Activated naive CD4-positive, alpha-beta T cell treated with anti-CD3 and anti-CD28 coated beads for 36 hours (primary cell): ENCODE measurements at regions not wholly inside any gene's neighbourhood (a gene's known extent, or its start where the extent isn't known, plus 50 kb on each side); places are given as distances from the start of the nearest gene placed in this dataset.

Source experiments
- CTCF ChIA-PET: fragments of 350-600 bp; sonication (Branson Sonifier 250); formaldehyde crosslinking; loops from one replicate; lab custom pipeline; 2021; ENCODE audit warnings: antibody characterized with exemption; lab: Charles Lee
- DNase-seq: peaks from one replicate; pipeline ENCODE4 v3.0.0-alpha.2; 2020
- H3K27ac Mint-ChIP-seq: one replicate; pipeline ENCODE4 v1.8.0; 2021; ENCODE audit warnings: mild to moderate bottlenecking, mixed read lengths
- H3K27me3 Mint-ChIP-seq: one replicate; pipeline ENCODE4 v1.8.0; 2021; ENCODE audit warnings: low read depth, mixed read lengths
- H3K36me3 Mint-ChIP-seq: one replicate; pipeline ENCODE4 v1.8.0; 2021; ENCODE audit warnings: low read depth, mixed read lengths
- H3K4me1 Mint-ChIP-seq: one replicate; pipeline ENCODE4 v1.8.0; 2021; ENCODE audit warnings: low read depth, mixed read lengths
- H3K4me3 Mint-ChIP-seq: one replicate; pipeline ENCODE4 v1.8.0; 2021; ENCODE audit warnings: mild to moderate bottlenecking, moderate library complexity, mixed read lengths
- H3K9me3 Mint-ChIP-seq: one replicate; pipeline ENCODE4 v1.8.0; 2021; ENCODE audit warnings: mixed read lengths
- intact Hi-C: fragments of 100-400 bp; cut with micrococcal nuclease; formaldehyde crosslinking; loops from one replicate; pipeline ENCODE4 v1.15.1; 2023

GRCh38 chr2:38480617-38481016, 103.5 kb upstream of the ATL2 start:
- CTCF ChIA-PET = interaction anchor here (1.0 to 1.2 kb wide), 2 partner anchors 15 to 29 kb away, joined by 3 to 5 read pairs; no protein-coding TSS in a partner anchor
- Mint-ChIP-seq H3K4me1 (no peaks in the 10 kb centered on the region), H3K9me3 (peaks cover 21% of the 10 kb centered on the region), H3K4me3 (no peak overlapping the region), H3K36me3 (peaks cover 1% of the 10 kb centered on the region), H3K27ac (peak overlapping the region; percentile 30), H3K27me3 (peaks cover 3% of the 10 kb centered on the region)
- DNase-seq = no peak
- intact Hi-C loops = no loop called here

GRCh38 chr2:38477006-38477405, 99.9 kb upstream of the ATL2 start:
- Mint-ChIP-seq H3K36me3 (peaks cover 1% of the 10 kb centered on the region), H3K4me1 (peaks cover 26% of the 10 kb centered on the region), H3K4me3 (no peak overlapping the region), H3K27me3 (peaks cover 11% of the 10 kb centered on the region), H3K27ac (no peak overlapping the region), H3K9me3 (peaks cover 21% of the 10 kb centered on the region)
- intact Hi-C loops = no loop called here
- DNase-seq = no peak
- CTCF ChIA-PET = interaction anchor here (0.6 to 1.5 kb wide), 3 partner anchors 8 to 178 kb away, joined by 3 to 6 read pairs (median 4); no protein-coding TSS in a partner anchor

- peaks cover 10% of the 10 kb centered on the region for H3K9me3 Mint-ChIP-seq
- no peak overlapping the region for H3K27ac Mint-ChIP-seq
- DNase-seq = no peak
- H3K27me3 Mint-ChIP-seq = peaks cover 11% of the 10 kb centered on the region
- H3K36me3 Mint-ChIP-seq = peaks cover under 1% of the 10 kb centered on the region
- H3K4me1 Mint-ChIP-seq = peaks cover 26% of the 10 kb centered on the region
- CTCF ChIA-PET = interaction anchor here (0.6 to 2.3 kb wide), 3 partner anchors 10 to 549 kb away, joined by 3 to 10 read pairs (median 5); no protein-coding TSS in a partner anchor
- no peak overlapping the region for H3K4me3 Mint-ChIP-seq
- intact Hi-C loops = no loop called here
Observed at GRCh38 chr2:38475567-38475881, 98.5 kb upstream of the ATL2 start.

GRCh38 chr2:38474715-38475566, 97.9 kb upstream of the ATL2 start:
- Mint-ChIP-seq H3K4me1 (peaks cover 26% of the 10 kb centered on the region), H3K27ac (no peak overlapping the region), H3K4me3 (no peak overlapping the region), H3K27me3 (peaks cover 11% of the 10 kb centered on the region), H3K9me3 (peaks cover 4% of the 10 kb centered on the region), H3K36me3 (no peaks in the 10 kb centered on the region)
- CTCF ChIA-PET = interaction anchor here (0.6 to 2.3 kb wide), 5 partner anchors 9 to 548 kb away, joined by 3 to 10 read pairs (median 5); no protein-coding TSS in a partner anchor
- DNase-seq = peak; percentile 50
- intact Hi-C loops = loop anchor here (1.0 kb wide), 1 partner anchor 13 kb away; no protein-coding TSS in a partner anchor

GRCh38 chr2:38474021-38474456, 97.0 kb upstream of the ATL2 start:
- CTCF ChIA-PET = interaction anchor here (1.1 to 2.3 kb wide), 4 partner anchors 8 to 158 kb away, joined by 3 to 10 read pairs (median 6); no protein-coding TSS in a partner anchor
- DNase-seq = no peak
- H3K4me1 Mint-ChIP-seq = peaks cover 26% of the 10 kb centered on the region
- peaks cover 11% of the 10 kb centered on the region for H3K27me3 Mint-ChIP-seq
- peaks cover under 1% of the 10 kb centered on the region for H3K9me3 Mint-ChIP-seq
- H3K36me3 Mint-ChIP-seq = no peaks in the 10 kb centered on the region
- no peak overlapping the region for H3K4me3 Mint-ChIP-seq
- no peak overlapping the region for H3K27ac Mint-ChIP-seq
- intact Hi-C loops = loop anchor here (1.0 kb wide), 1 partner anchor 12 kb away; no protein-coding TSS in a partner anchor

- peaks cover 11% of the 10 kb centered on the region for H3K27me3 Mint-ChIP-seq
- peaks cover 26% of the 10 kb centered on the region for H3K4me1 Mint-ChIP-seq
- no peaks in the 10 kb centered on the region for H3K36me3 Mint-ChIP-seq
- no peak overlapping the region for H3K27ac Mint-ChIP-seq
- no peak overlapping the region for H3K4me3 Mint-ChIP-seq
- H3K9me3 Mint-ChIP-seq = no peaks in the 10 kb centered on the region
- DNase-seq = no peak
- CTCF ChIA-PET = interaction anchor here (1.1 to 1.6 kb wide), 2 partner anchors 11 to 158 kb away, joined by 3 to 8 read pairs; no protein-coding TSS in a partner anchor
- intact Hi-C loops = loop anchor here (1.0 kb wide), 1 partner anchor 11 kb away; no protein-coding TSS in a partner anchor
Observed at GRCh38 chr2:38473333-38474005, 96.4 kb upstream of the ATL2 start.

- CTCF ChIA-PET = interaction anchor here (0.6 to 4.1 kb wide), 5 partner anchors 38 to 274 kb away, joined by 3 to 22 read pairs (median 3); no protein-coding TSS in a partner anchor
- no peak overlapping the region for H3K27ac Mint-ChIP-seq
- H3K36me3 Mint-ChIP-seq = no peaks in the 10 kb centered on the region
- no peaks in the 10 kb centered on the region for H3K9me3 Mint-ChIP-seq
- no peak overlapping the region for H3K4me3 Mint-ChIP-seq
- intact Hi-C loops = no loop called here
- DNase-seq = no peak
- H3K27me3 Mint-ChIP-seq = peaks cover 8% of the 10 kb centered on the region
- H3K4me1 Mint-ChIP-seq = peaks cover 22% of the 10 kb centered on the region
Observed at GRCh38 chr2:38470115-38470514, 93.0 kb upstream of the ATL2 start.

GRCh38 chr2:38467768-38468455, 90.8 kb upstream of the ATL2 start:
- no peak for DNase-seq
- Mint-ChIP-seq H3K4me1 (peaks cover 2% of the 10 kb centered on the region), H3K36me3 (no peaks in the 10 kb centered on the region), H3K27me3 (peaks cover 2% of the 10 kb centered on the region), H3K4me3 (no peak overlapping the region), H3K27ac (no peak overlapping the region), H3K9me3 (no peaks in the 10 kb centered on the region)
- intact Hi-C loops = no loop called here
- CTCF ChIA-PET = interaction anchor here (1.6 to 4.1 kb wide), 2 partner anchors 40 to 152 kb away, joined by 3 to 22 read pairs; no protein-coding TSS in a partner anchor

- Mint-ChIP-seq H3K27me3 (no peaks in the 10 kb centered on the region), H3K4me3 (no peak overlapping the region)
Observed at GRCh38 chr2:38466876-38467767, 90.0 kb upstream of the ATL2 start.

GRCh38 chr2:38466409-38466808, 89.3 kb upstream of the ATL2 start:
- no peak for DNase-seq
- Mint-ChIP-seq H3K4me1 (peaks cover 9% of the 10 kb centered on the region), H3K27ac (no peak overlapping the region), H3K9me3 (no peaks in the 10 kb centered on the region), H3K36me3 (no peaks in the 10 kb centered on the region), H3K4me3 (no peak overlapping the region), H3K27me3 (no peaks in the 10 kb centered on the region)
- CTCF ChIA-PET = interaction anchor here (0.6 to 2.2 kb wide), 6 partner anchors 9 to 262 kb away, joined by 3 to 15 read pairs (median 4); no protein-coding TSS in a partner anchor
- intact Hi-C loops = no loop called here

More at GRCh38 chr2:38466876-38467767, 90.0 kb upstream of the ATL2 start:
- no peak for DNase-seq
- intact Hi-C loops = no loop called here
- no peak overlapping the region for H3K27ac Mint-ChIP-seq
- H3K36me3 Mint-ChIP-seq = no peaks in the 10 kb centered on the region
- H3K4me1 Mint-ChIP-seq = peaks cover 7% of the 10 kb centered on the region
- H3K9me3 Mint-ChIP-seq = no peaks in the 10 kb centered on the region
- CTCF ChIA-PET = interaction anchor here (0.6 to 4.1 kb wide), 4 partner anchors 41 to 261 kb away, joined by 3 to 22 read pairs (median 4); no protein-coding TSS in a partner anchor

- DNase-seq = peak; percentile 31
- H3K4me1 Mint-ChIP-seq = peaks cover 9% of the 10 kb centered on the region
- H3K27me3 Mint-ChIP-seq = no peaks in the 10 kb centered on the region
- CTCF ChIA-PET = interaction anchor here (0.6 to 2.2 kb wide), 9 partner anchors 9 to 150 kb away, joined by 3 to 15 read pairs (median 4); no protein-coding TSS in a partner anchor
- intact Hi-C loops = no loop called here
- no peaks in the 10 kb centered on the region for H3K36me3 Mint-ChIP-seq
- no peaks in the 10 kb centered on the region for H3K9me3 Mint-ChIP-seq
- H3K27ac Mint-ChIP-seq = no peak overlapping the region
- no peak overlapping the region for H3K4me3 Mint-ChIP-seq
Observed at GRCh38 chr2:38465789-38466127, 88.7 kb upstream of the ATL2 start.
